ENCODE measurements at regions not wholly inside any gene's neighbourhood (a gene's known extent, or its start where the extent isn't known, plus 50 kb on each side); places are given as distances from the start of the nearest gene placed in this dataset.

DNA sequence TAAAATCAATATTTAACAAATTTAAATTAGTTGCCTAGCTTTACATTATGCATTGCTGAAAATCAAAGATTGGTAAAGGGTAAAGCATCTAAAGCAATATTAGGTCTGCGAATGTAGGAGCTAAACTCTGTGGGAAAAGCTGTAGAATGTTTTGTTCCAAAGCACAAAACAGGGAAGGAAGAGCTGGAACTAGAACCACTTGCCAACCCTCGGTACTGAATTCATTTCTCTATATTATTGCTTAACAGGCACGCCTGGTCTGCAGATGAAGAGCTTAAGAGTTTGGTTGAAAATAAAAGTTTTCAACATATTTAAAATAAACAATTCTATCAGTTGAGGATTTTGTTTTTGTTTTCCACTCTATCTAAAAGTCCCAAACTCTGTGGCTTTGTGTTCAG is 1252.8 kb upstream of the SEL1L start:
- Histone ChIP-seq H3K9me3 (ENCODE audit: insufficient read depth, low read length, severe bottlenecking) (no peaks in the 10 kb centered on the region), H3K27ac (ENCODE audit: low read length) (no peak overlapping the region), H4K20me1 (ENCODE audit: insufficient read depth, low read length) (no peaks in the 10 kb centered on the region), H3K4me3 (ENCODE audit: low read depth in 1 of 2, low read length in 2 of 2) (no peak overlapping the region), H3K9ac (ENCODE audit: low read depth, low read length) (no peak overlapping the region), H3K79me2 (ENCODE audit: insufficient read depth, low read length) (no peaks in the 10 kb centered on the region), H3K27me3 (ENCODE audit: insufficient read depth, low read length, poor library complexity) (no peaks in the 10 kb centered on the region), H3K4me2 (ENCODE audit: insufficient read depth, low read length) (no peak overlapping the region), H2AFZ (ENCODE audit: low read depth, low read length) (no peak overlapping the region), H3K4me1 (ENCODE audit: insufficient read depth, low read length) (no peaks in the 10 kb centered on the region), H3K36me3 (ENCODE audit: insufficient read depth, low read length) (no peaks in the 10 kb centered on the region)
- DNase-seq (no peak), ATAC-seq (ENCODE audit: insufficient read depth, low read depth) (no peak)
- TF ChIP-seq, protein P1, sequence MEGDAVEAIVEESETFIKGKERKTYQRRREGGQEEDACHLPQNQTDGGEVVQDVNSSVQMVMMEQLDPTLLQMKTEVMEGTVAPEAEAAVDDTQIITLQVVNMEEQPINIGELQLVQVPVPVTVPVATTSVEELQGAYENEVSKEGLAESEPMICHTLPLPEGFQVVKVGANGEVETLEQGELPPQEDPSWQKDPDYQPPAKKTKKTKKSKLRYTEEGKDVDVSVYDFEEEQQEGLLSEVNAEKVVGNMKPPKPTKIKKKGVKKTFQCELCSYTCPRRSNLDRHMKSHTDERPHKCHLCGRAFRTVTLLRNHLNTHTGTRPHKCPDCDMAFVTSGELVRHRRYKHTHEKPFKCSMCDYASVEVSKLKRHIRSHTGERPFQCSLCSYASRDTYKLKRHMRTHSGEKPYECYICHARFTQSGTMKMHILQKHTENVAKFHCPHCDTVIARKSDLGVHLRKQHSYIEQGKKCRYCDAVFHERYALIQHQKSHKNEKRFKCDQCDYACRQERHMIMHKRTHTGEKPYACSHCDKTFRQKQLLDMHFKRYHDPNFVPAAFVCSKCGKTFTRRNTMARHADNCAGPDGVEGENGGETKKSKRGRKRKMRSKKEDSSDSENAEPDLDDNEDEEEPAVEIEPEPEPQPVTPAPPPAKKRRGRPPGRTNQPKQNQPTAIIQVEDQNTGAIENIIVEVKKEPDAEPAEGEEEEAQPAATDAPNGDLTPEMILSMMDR (IDR thresholded peaks at IDR 0.05; ENCODE audit: borderline replicate concordance, extremely low read depth, low read length, poor library complexity, severe bottlenecking), result no peak
- no peak for TF ChIP-seq EZH2 (IDR thresholded peaks at IDR 0.05; ENCODE audit: borderline replicate concordance, low read depth, low read length, severe bottlenecking)

DNA sequence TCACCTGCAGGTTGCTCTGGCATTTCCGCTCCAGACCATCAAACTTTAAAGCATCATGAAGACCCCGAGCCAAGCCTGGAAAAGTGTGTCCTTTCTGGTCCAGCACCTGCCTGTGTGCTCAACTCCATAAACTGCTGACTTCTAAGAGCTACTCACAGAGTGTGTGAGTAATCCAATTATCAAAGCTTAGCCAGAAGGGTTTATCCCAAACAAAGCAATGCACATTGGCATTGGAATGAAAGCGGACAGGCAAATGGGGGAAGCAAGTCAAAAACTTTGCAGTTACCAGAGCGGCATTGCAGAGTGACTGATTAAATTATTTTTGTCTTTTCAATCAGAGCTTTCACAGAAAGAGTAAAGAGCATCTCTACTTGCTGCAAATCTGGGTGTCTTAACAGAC is 1262.4 kb upstream of the SEL1L start:
- Histone ChIP-seq H2AFZ (ENCODE audit: low read depth, low read length) (no peak overlapping the region), H3K27me3 (ENCODE audit: insufficient read depth, low read length, poor library complexity) (no peaks in the 10 kb centered on the region), H4K20me1 (ENCODE audit: insufficient read depth, low read length) (no peaks in the 10 kb centered on the region), H3K4me1 (ENCODE audit: insufficient read depth, low read length) (no peaks in the 10 kb centered on the region), H3K4me3 (ENCODE audit: low read depth in 1 of 2, low read length in 2 of 2) (no peak overlapping the region), H3K27ac (ENCODE audit: low read length) (no peak overlapping the region), H3K4me2 (ENCODE audit: insufficient read depth, low read length) (no peak overlapping the region), H3K36me3 (ENCODE audit: insufficient read depth, low read length) (no peaks in the 10 kb centered on the region), H3K79me2 (ENCODE audit: insufficient read depth, low read length) (no peaks in the 10 kb centered on the region), H3K9me3 (ENCODE audit: insufficient read depth, low read length, severe bottlenecking) (no peaks in the 10 kb centered on the region), H3K9ac (ENCODE audit: low read depth, low read length) (no peak overlapping the region)
- ATAC-seq (ENCODE audit: insufficient read depth, low read depth) (no peak), DNase-seq (no peak)
- TF ChIP-seq, protein P1 (IDR thresholded peaks at IDR 0.05; ENCODE audit: borderline replicate concordance, extremely low read depth, low read length, poor library complexity, severe bottlenecking), result no peak
- no peak for TF ChIP-seq EZH2 (IDR thresholded peaks at IDR 0.05; ENCODE audit: borderline replicate concordance, low read depth, low read length, severe bottlenecking)

DNA sequence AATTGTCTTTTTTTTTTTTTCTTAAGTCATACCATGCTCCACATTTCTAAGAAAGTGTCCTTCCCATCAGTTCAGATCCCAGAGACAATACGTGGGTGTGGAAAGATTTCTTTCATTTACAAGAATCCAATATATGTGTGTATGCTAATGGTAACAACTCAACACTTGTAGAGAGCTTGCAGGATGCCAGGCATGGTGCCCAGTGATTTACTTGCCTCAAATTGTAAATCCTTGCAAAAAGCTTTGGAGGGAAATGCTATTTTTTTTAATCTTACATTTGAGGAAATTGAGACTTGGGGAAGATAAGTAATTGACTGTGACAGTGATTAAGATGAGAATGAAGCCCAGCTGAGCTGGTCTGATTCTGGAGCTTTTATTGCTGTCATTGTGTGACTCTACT is 1264.6 kb upstream of the SEL1L start:
- Histone ChIP-seq H3K27ac (ENCODE audit: low read length) (no peak overlapping the region), H3K79me2 (ENCODE audit: insufficient read depth, low read length) (no peaks in the 10 kb centered on the region), H3K9me3 (ENCODE audit: insufficient read depth, low read length, severe bottlenecking) (no peaks in the 10 kb centered on the region), H2AFZ (ENCODE audit: low read depth, low read length) (no peak overlapping the region), H3K4me1 (ENCODE audit: insufficient read depth, low read length) (no peaks in the 10 kb centered on the region), H3K4me2 (ENCODE audit: insufficient read depth, low read length) (no peak overlapping the region), H3K4me3 (ENCODE audit: low read depth in 1 of 2, low read length in 2 of 2) (no peak overlapping the region), H3K27me3 (ENCODE audit: insufficient read depth, low read length, poor library complexity) (no peaks in the 10 kb centered on the region), H3K36me3 (ENCODE audit: insufficient read depth, low read length) (no peaks in the 10 kb centered on the region), H3K9ac (ENCODE audit: low read depth, low read length) (no peak overlapping the region), H4K20me1 (ENCODE audit: insufficient read depth, low read length) (no peaks in the 10 kb centered on the region)
- TF ChIP-seq, protein P1 (IDR thresholded peaks at IDR 0.05; ENCODE audit: borderline replicate concordance, extremely low read depth, low read length, poor library complexity, severe bottlenecking), result no peak
- no peak for TF ChIP-seq EZH2 (IDR thresholded peaks at IDR 0.05; ENCODE audit: borderline replicate concordance, low read depth, low read length, severe bottlenecking)
- no peak for ATAC-seq (ENCODE audit: insufficient read depth, low read depth)
- no peak for DNase-seq

Data from DND-41 (cell line).